Neural progenitor cell (in vitro differentiated cells): ENCODE measurements at regions not wholly inside any gene's neighbourhood (a gene's known extent, or its start where the extent isn't known, plus 50 kb on each side); places are given as distances from the start of the nearest gene placed in this dataset.

Experiments used
- DNase-seq: peaks from one replicate; pipeline ENCODE4 v3.0.0-alpha.2; 2016; ENCODE audit warnings: low spot score
- H2AFZ ChIP-seq: fragments of 200-600 bp; sonication (generic); replicated peaks from 2 replicates; pipeline ENCODE4 v1.6.1; 2016; ENCODE audit warnings: antibody characterized with exemption
- H3F3A ChIP-seq: fragments of 200-600 bp; sonication (generic); 2 replicates; pipeline ENCODE4 v1.6.1; 2016; ENCODE audit warnings: antibody characterized with exemption, low read depth
- H3K27ac ChIP-seq: fragments of 200-600 bp; sonication (generic); 2 replicates; pipeline ENCODE4 v1.5.1; 2016; ENCODE audit warnings: mild to moderate bottlenecking
- H3K27me3 ChIP-seq: fragments of 200-600 bp; sonication (generic); 2 replicates; pipeline ENCODE4 v1.6.1; 2016; ENCODE audit warnings: mild to moderate bottlenecking, moderate library complexity
- H3K36me3 ChIP-seq: fragments of 200-600 bp; sonication (generic); 2 replicates; pipeline ENCODE4 v1.5.1; 2016
- H3K4me1 ChIP-seq: fragments of 200-600 bp; sonication (generic); 2 replicates; pipeline ENCODE4 v1.6.1; 2016; ENCODE audit warnings: mixed run types
- H3K4me2 ChIP-seq: fragments of 200-600 bp; sonication (generic); 2 replicates; pipeline ENCODE4 v1.6.1; 2016
- H3K4me3 ChIP-seq: fragments of 200-600 bp; sonication (generic); 2 replicates; pipeline ENCODE4 v1.5.1; 2016
- H3K79me2 ChIP-seq: fragments of 200-600 bp; sonication (generic); 2 replicates; pipeline ENCODE4 v1.6.1; 2016; ENCODE audit warnings: low read depth
- H3K9ac ChIP-seq: fragments of 200-600 bp; sonication (generic); 2 replicates; pipeline ENCODE4 v1.6.1; 2016
- H3K9me3 ChIP-seq: fragments of 200-600 bp; sonication (generic); 2 replicates; pipeline ENCODE4 v1.5.1; 2016; ENCODE audit warnings: low read depth
- H4K20me1 ChIP-seq: fragments of 200-600 bp; sonication (generic); 2 replicates; pipeline ENCODE4 v1.6.1; 2016; ENCODE audit warnings: low read depth
- H3K27ac Mint-ChIP-seq: 3 replicates; pipeline ENCODE4 v1.8.0; 2021; ENCODE audit warnings: mixed read lengths
- H3K27me3 Mint-ChIP-seq: 2 replicates; pipeline ENCODE4 v1.8.0; 2022; ENCODE audit warnings: low read depth, mild to moderate bottlenecking, inconsistent platforms, moderate library complexity, mixed read lengths; ENCODE audit not compliant: insufficient read depth
- H3K36me3 Mint-ChIP-seq: 3 replicates; pipeline ENCODE4 v1.8.0; 2021; ENCODE audit warnings: mixed read lengths
- H3K4me1 Mint-ChIP-seq: 3 replicates; pipeline ENCODE4 v1.8.0; 2021; ENCODE audit warnings: mixed read lengths
- H3K4me3 Mint-ChIP-seq: 3 replicates; pipeline ENCODE4 v1.8.0; 2021; ENCODE audit warnings: mild to moderate bottlenecking, moderate library complexity, mixed read lengths
- H3K9me3 Mint-ChIP-seq: 3 replicates; pipeline ENCODE4 v1.8.0; 2020; ENCODE audit warnings: mixed read lengths
- CTCF ChIP-seq: fragments of 200-600 bp; sonication (generic); IDR thresholded peaks from 2 replicates; pipeline ENCODE4 v1.5.1; 2017; ENCODE audit warnings: antibody characterized with exemption, mild to moderate bottlenecking
- EZH2 ChIP-seq: fragments of 200-600 bp; sonication (generic); IDR thresholded peaks from 2 replicates; pipeline ENCODE4 v1.6.1; 2017; ENCODE audit warnings: antibody characterized with exemption, mild to moderate bottlenecking, moderate library complexity
- EZH2phosphoT487 ChIP-seq: fragments of 200-600 bp; sonication (generic); IDR thresholded peaks from 2 replicates; pipeline ENCODE4 v1.6.1; 2017; ENCODE audit warnings: antibody characterized with exemption

GRCh38 chr10:85204814-85205213 is 876.4 kb downstream of the CCSER2 start:
- TF ChIP-seq CTCF (no peak), EZH2phosphoT487 (no peak), EZH2 (no peak)

GRCh38 chr10:85212526-85212925 is 884.1 kb downstream of the CCSER2 start:
- H3K9me3 Mint-ChIP-seq, result peaks cover 5% of the 10 kb centered on the region
- H3K27me3 ChIP-seq, result no peaks in the 10 kb centered on the region
- H3K9ac ChIP-seq, result no peak overlapping the region
- no peak overlapping the region for H3K27ac ChIP-seq
- DNase-seq, result no peak
- no peaks in the 10 kb centered on the region for H3F3A ChIP-seq
- H3K36me3 Mint-ChIP-seq, result peaks cover 1% of the 10 kb centered on the region
- H3K27me3 Mint-ChIP-seq, result no peaks in the 10 kb centered on the region
- TF ChIP-seq EZH2 (no peak), CTCF (no peak), EZH2phosphoT487 (no peak)
- H4K20me1 ChIP-seq, result no peaks in the 10 kb centered on the region
- no peaks in the 10 kb centered on the region for H3K9me3 ChIP-seq
- no peaks in the 10 kb centered on the region for H3K79me2 ChIP-seq
- no peak overlapping the region for H3K4me3 ChIP-seq
- H3K4me2 ChIP-seq, result no peak overlapping the region
- H3K4me3 Mint-ChIP-seq, result no peak overlapping the region
- H3K36me3 ChIP-seq, result no peaks in the 10 kb centered on the region
- H3K4me1 ChIP-seq, result no peaks in the 10 kb centered on the region
- no peak overlapping the region for H2AFZ ChIP-seq
- no peak overlapping the region for H3K27ac Mint-ChIP-seq
- peaks cover 1% of the 10 kb centered on the region for H3K4me1 Mint-ChIP-seq

More at GRCh38 chr10:85204814-85205213, 876.4 kb downstream of the CCSER2 start:
- Histone ChIP-seq H3K9ac (no peak overlapping the region), H2AFZ (no peak overlapping the region), H3K36me3 (no peaks in the 10 kb centered on the region), H3K79me2 (no peaks in the 10 kb centered on the region), H3K4me3 (no peak overlapping the region), H3F3A (no peaks in the 10 kb centered on the region), H3K27ac (no peak overlapping the region), H3K9me3 (no peaks in the 10 kb centered on the region), H4K20me1 (no peaks in the 10 kb centered on the region), H3K27me3 (no peaks in the 10 kb centered on the region), H3K4me2 (no peak overlapping the region), H3K4me1 (peaks cover 9% of the 10 kb centered on the region)
- Mint-ChIP-seq H3K9me3 (peaks cover 3% of the 10 kb centered on the region), H3K4me3 (no peak overlapping the region), H3K27me3 (peaks cover 5% of the 10 kb centered on the region), H3K36me3 (peaks cover 2% of the 10 kb centered on the region), H3K27ac (no peak overlapping the region), H3K4me1 (peaks cover 5% of the 10 kb centered on the region)
- DNase-seq, result no peak

- Histone ChIP-seq H3K27me3 (no peaks in the 10 kb centered on the region), H3K9me3 (no peaks in the 10 kb centered on the region), H2AFZ (no peak overlapping the region), H3K4me2 (no peak overlapping the region), H3K36me3 (no peaks in the 10 kb centered on the region), H3K4me3 (no peak overlapping the region), H3K9ac (no peak overlapping the region), H3K4me1 (no peaks in the 10 kb centered on the region), H4K20me1 (no peaks in the 10 kb centered on the region), H3F3A (no peaks in the 10 kb centered on the region), H3K79me2 (no peaks in the 10 kb centered on the region), H3K27ac (no peak overlapping the region)
- Mint-ChIP-seq H3K4me1 (no peaks in the 10 kb centered on the region), H3K4me3 (no peak overlapping the region), H3K27ac (no peak overlapping the region), H3K36me3 (no peaks in the 10 kb centered on the region), H3K27me3 (no peaks in the 10 kb centered on the region), H3K9me3 (peaks cover 6% of the 10 kb centered on the region)
- DNase-seq, result no peak
- no peak for TF ChIP-seq EZH2phosphoT487
- no peak for TF ChIP-seq CTCF
These were observed 885.1 kb downstream of the CCSER2 start for GRCh38 chr10:85213493-85213892.

- Mint-ChIP-seq H3K36me3 (no peaks in the 10 kb centered on the region), H3K27ac (no peak overlapping the region), H3K4me3 (no peak overlapping the region), H3K4me1 (peaks cover 11% of the 10 kb centered on the region), H3K27me3 (no peaks in the 10 kb centered on the region), H3K9me3 (peaks cover 9% of the 10 kb centered on the region)
- Histone ChIP-seq H3K36me3 (no peaks in the 10 kb centered on the region), H3K4me2 (no peak overlapping the region), H3K4me1 (peaks cover 12% of the 10 kb centered on the region), H3K79me2 (no peaks in the 10 kb centered on the region), H3K27me3 (no peaks in the 10 kb centered on the region), H3K9ac (no peak overlapping the region), H3K9me3 (no peaks in the 10 kb centered on the region), H3K4me3 (no peak overlapping the region), H4K20me1 (no peaks in the 10 kb centered on the region), H3K27ac (no peak overlapping the region), H3F3A (no peaks in the 10 kb centered on the region), H2AFZ (no peak overlapping the region)
- no peak for DNase-seq
- TF ChIP-seq CTCF, result peak; percentile 15
- no peak for TF ChIP-seq EZH2
These were observed 893.9 kb downstream of the CCSER2 start for GRCh38 chr10:85222300-85222699.
